Lung (tissue), 11 donors: ENCODE measurements at regions not wholly inside any gene's neighbourhood (a gene's known extent, or its start where the extent isn't known, plus 50 kb on each side); places are given as distances from the start of the nearest gene placed in this dataset.

ENCODE experiments used
- ATAC-seq: fragments of 200-7000 bp; cut with Tn5 transposase; one replicate; pipeline ENCODE4 v1.9.1; 2020; ENCODE audit warnings: moderate number of reproducible peaks; ENCODE audit not compliant: insufficient read depth, low FRiP score
- DNase-seq, 3 donors: peaks; one replicate each; pipeline ENCODE4 v3.0.0-alpha.2; 2013 to 2017
- H3K27ac ChIP-seq, 2 donors: one replicate each; pipeline ENCODE4 v1.5.1; 2013; ENCODE audit warnings: mild to moderate bottlenecking in 2 of 2, moderate library complexity in 2 of 2, control low read depth in 1 of 2, inconsistent platforms in 1 of 2, low read depth in 1 of 2, low read length in 1 of 2
- H3K27me3 ChIP-seq, 3 donors: one replicate each; pipeline ENCODE4 v1.5.1; 2013; ENCODE audit warnings: low read length in 2 of 3; ENCODE audit not compliant: control insufficient read depth in 3 of 3, insufficient read depth in 3 of 3
- H3K36me3 ChIP-seq, 4 donors: one replicate each; pipeline ENCODE4 v1.5.1; 2013; ENCODE audit warnings: low read length in 4 of 4, mild to moderate bottlenecking in 1 of 4, moderate library complexity in 1 of 4; ENCODE audit not compliant: control insufficient read depth in 4 of 4, insufficient read depth in 4 of 4
- H3K4me1 ChIP-seq, 5 donors: one replicate each; pipeline ENCODE4 v1.5.1; 2013; ENCODE audit warnings: low read length in 5 of 5, mild to moderate bottlenecking in 2 of 5, moderate library complexity in 1 of 5; ENCODE audit not compliant: control insufficient read depth in 5 of 5, insufficient read depth in 5 of 5
- H3K4me3 ChIP-seq: one replicate; pipeline ENCODE4 v1.5.1; 2013; ENCODE audit warnings: mild to moderate bottlenecking, control low read depth, moderate library complexity
- H3K9ac ChIP-seq, 2 donors: one replicate each; pipeline ENCODE4 v1.5.1; 2013; ENCODE audit warnings: low read length in 2 of 2, control low read depth in 1 of 2; ENCODE audit not compliant: insufficient read depth in 1 of 2
- H3K9me3 ChIP-seq, 4 donors: one replicate each; pipeline ENCODE4 v1.5.1; 2013; ENCODE audit warnings: low read length in 3 of 4, mild to moderate bottlenecking in 1 of 4, moderate library complexity in 1 of 4; ENCODE audit not compliant: control insufficient read depth in 4 of 4, insufficient read depth in 3 of 4
- WGBS, 2 donors: extraction: QIAGEN DNeasy Blood & Tissue Kit; methylation state at CpG; one replicate each; pipeline ENCODE4 v1.1.7; 2013; 5-methylcytosine and 5-hydroxymethylcytosine counted together
- TF ChIP-seq, protein P1 (sequence below): IDR thresholded peaks from 2 replicates; pipeline ENCODE4 v1.5.1; 2012; ENCODE audit warnings: mild to moderate bottlenecking; ENCODE audit errors: control extremely low read depth, extremely low read depth
- donor health status: control.
- donor health status: control.
- donor health status: Bipolar disorder and iron deficiency.
- donor health status: healthy.
- donor health status: DM: yes; HTN: yes; CAD: no.

DNA sequence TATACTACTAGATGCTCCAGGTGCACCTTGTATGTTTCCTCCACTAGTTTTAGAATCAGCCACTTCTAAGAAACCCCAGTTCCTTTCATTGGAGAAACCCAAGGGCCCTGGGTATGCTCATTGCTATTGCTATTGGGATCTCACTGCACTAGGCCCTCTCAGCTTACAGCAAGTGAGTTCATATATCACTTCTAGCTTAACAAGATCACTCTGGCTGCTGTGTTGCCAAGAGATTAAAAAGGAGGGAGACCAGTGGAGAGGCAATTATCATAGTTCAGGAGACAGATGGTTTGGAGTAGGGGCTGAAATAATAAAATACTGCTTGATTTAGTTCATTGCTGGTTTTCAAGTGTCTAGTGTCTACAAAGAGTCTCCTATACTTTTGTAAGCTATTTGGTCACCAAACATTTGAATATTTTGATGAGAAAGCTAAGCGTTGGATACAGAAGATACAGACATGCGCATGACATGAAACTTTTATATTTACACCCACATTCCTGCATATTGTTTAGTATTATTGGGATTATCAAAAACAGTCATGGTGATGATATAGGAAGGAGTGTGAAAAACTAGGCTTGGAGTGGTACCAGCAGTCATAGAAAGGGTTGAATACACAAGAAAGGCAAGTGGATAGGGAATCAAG lies 671.9 kb downstream of the ADGRL2 start:
- H3K9ac ChIP-seq, result no peak overlapping the region
- ATAC-seq (no peak), DNase-seq (no peak)
- H3K4me1 ChIP-seq, result peaks cover 0 to 6% (median 0%) of the 10 kb centered on the region in 5 donors
- TF ChIP-seq, protein P1, sequence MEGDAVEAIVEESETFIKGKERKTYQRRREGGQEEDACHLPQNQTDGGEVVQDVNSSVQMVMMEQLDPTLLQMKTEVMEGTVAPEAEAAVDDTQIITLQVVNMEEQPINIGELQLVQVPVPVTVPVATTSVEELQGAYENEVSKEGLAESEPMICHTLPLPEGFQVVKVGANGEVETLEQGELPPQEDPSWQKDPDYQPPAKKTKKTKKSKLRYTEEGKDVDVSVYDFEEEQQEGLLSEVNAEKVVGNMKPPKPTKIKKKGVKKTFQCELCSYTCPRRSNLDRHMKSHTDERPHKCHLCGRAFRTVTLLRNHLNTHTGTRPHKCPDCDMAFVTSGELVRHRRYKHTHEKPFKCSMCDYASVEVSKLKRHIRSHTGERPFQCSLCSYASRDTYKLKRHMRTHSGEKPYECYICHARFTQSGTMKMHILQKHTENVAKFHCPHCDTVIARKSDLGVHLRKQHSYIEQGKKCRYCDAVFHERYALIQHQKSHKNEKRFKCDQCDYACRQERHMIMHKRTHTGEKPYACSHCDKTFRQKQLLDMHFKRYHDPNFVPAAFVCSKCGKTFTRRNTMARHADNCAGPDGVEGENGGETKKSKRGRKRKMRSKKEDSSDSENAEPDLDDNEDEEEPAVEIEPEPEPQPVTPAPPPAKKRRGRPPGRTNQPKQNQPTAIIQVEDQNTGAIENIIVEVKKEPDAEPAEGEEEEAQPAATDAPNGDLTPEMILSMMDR, result no peak
- no peaks in the 10 kb centered on the region for H3K27me3 ChIP-seq
- no peaks in the 10 kb centered on the region for H3K36me3 ChIP-seq
- no peak overlapping the region for H3K27ac ChIP-seq
- H3K9me3 ChIP-seq, result no peaks in the 10 kb centered on the region
- H3K4me3 ChIP-seq, result no peak overlapping the region
- WGBS, 2 donors, result 96 to 98% methylated on average over 2 of the region's 2 CpGs

DNA sequence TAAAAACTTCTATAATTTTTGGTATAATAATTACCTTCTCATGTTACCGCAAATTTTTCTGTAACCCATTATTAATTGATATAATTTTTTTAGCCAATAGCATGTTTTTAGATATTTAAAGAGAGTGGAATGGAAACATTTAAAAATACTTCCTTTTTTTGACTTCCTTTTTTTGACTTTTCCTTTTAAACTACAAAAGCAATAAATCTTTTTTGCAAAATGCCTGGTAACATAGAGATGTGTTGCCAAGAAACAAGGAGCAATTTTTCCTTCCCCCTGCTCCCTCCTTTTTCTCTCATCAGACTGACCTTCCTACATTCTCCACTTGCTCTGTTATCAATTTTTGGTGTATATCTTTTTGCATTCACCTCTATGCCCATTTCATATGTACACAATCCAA lies 666.2 kb downstream of the ADGRL2 start:
- Histone ChIP-seq H3K27me3 (no peaks in the 10 kb centered on the region), H3K36me3 (no peaks in the 10 kb centered on the region), H3K9me3 (no peaks in the 10 kb centered on the region), H3K9ac (no peak overlapping the region), H3K4me3 (no peak overlapping the region), H3K27ac (no peak overlapping the region), H3K4me1 (peaks cover 0 to 34% (median 6%) of the 10 kb centered on the region in 5 donors)
- TF ChIP-seq, protein P1, result no peak
- DNase-seq, result no peak
- no peak for ATAC-seq
- WGBS, 2 donors, result 35 to 75% methylated on average over 1 of the region's 1 CpG

DNA sequence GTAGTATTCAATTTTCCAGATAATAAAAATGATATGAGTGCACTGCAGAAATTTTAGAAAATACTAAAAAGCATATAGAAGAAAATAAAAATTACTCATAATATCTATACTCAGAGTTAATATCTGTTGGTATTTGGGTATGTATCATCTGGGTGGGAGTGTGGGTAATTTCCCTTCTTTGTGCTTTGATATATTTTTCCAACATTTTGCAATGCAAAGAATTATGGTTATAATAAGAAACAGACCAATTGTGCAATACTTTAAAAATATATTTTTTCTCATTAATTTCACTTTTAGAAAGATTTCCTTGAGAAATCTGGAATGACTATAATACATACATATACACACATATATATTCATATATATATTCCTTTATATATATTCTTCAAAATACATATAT lies 665.7 kb downstream of the ADGRL2 start:
- H3K36me3 ChIP-seq, result no peaks in the 10 kb centered on the region
- H3K9me3 ChIP-seq, result no peaks in the 10 kb centered on the region
- no peaks in the 10 kb centered on the region for H3K27me3 ChIP-seq
- no peak for ATAC-seq
- H3K27ac ChIP-seq, result no peak overlapping the region
- no peak for DNase-seq
- H3K4me1 ChIP-seq, result peaks cover 0 to 34% (median 6%) of the 10 kb centered on the region in 5 donors
- H3K4me3 ChIP-seq, result no peak overlapping the region
- TF ChIP-seq, protein P1, result no peak
- H3K9ac ChIP-seq, result no peak overlapping the region

GRCh38 chr1:82465024-82465423 lies 664.3 kb downstream of the ADGRL2 start:
- TF ChIP-seq, protein P1, result no peak
- no peak overlapping the region for H3K9ac ChIP-seq
- H3K27ac ChIP-seq, result peak overlapping the region in 1 of 2 donors; percentile 4
- no peaks in the 10 kb centered on the region for H3K27me3 ChIP-seq
- no peaks in the 10 kb centered on the region for H3K9me3 ChIP-seq
- no peak for ATAC-seq
- peak in 1 of 3 donors; percentile 37 for DNase-seq
- peaks cover 0 to 34% (median 6%) of the 10 kb centered on the region in 5 donors for H3K4me1 ChIP-seq
- 58 to 73% methylated on average over 3 of the region's 3 CpGs for WGBS, 2 donors
- H3K4me3 ChIP-seq, result no peak overlapping the region
- H3K36me3 ChIP-seq, result no peaks in the 10 kb centered on the region
